ENCODE measurements at regions not wholly inside any gene's neighbourhood (a gene's known extent, or its start where the extent isn't known, plus 50 kb on each side); places are given as distances from the start of the nearest gene placed in this dataset.

DNA sequence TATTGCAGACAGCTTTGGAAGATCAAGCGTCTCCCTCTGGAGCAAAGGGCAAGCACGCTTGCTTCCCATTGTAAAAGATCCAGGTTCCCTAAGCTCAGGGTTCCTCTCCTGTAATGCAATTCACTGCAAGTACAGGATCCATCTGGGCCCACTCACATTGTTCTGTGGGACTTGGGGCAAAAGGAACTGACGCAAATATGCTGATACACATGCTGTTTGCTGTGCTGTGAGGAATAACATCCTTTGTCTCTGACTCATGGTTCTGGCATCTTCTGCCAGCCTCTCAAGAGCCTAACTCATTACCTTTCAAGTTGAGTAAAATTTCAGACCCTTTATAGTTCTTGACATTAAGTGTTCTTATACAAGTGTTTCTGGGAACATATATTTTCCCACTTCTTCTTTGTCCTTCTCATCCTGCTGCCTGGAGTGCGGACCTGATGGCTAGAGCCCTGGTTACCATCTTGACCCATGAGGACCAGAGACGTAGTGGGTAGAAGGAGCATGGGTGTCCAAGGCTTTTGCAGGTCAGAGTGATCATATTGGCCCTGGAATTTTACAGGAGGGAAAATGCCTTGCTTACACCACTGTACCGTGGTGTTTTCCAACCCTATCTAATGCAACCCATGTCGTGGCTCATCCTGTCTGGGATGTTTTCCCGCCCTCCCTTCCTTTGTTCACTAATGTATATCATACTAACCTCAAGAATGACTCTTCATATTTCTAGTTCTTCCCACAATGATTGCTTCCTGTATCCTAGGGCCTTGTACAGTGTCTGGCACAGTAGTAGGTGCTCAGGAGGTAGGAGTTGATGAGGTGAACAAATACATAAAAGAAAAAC lies 145.7 kb upstream of the GLI2 start:
- intact Hi-C loops (cut with DNase I) = no loop called here
- Histone ChIP-seq H3K27me3 (no peaks in the 10 kb centered on the region), H3K27ac (no peak overlapping the region), H3K9me3 (no peaks in the 10 kb centered on the region), H3K36me3 (no peaks in the 10 kb centered on the region), H3K4me3 (no peak overlapping the region), H3K4me1 (peaks cover 20% of the 10 kb centered on the region)
- TF ChIP-seq POLR2AphosphoS5 (IDR thresholded peaks at IDR 0.05; ENCODE audit: insufficient read depth in 1 of 2, low read depth in 1 of 2) = peak in 1 of 2 donors; percentile 33
- TF ChIP-seq, protein P1, sequence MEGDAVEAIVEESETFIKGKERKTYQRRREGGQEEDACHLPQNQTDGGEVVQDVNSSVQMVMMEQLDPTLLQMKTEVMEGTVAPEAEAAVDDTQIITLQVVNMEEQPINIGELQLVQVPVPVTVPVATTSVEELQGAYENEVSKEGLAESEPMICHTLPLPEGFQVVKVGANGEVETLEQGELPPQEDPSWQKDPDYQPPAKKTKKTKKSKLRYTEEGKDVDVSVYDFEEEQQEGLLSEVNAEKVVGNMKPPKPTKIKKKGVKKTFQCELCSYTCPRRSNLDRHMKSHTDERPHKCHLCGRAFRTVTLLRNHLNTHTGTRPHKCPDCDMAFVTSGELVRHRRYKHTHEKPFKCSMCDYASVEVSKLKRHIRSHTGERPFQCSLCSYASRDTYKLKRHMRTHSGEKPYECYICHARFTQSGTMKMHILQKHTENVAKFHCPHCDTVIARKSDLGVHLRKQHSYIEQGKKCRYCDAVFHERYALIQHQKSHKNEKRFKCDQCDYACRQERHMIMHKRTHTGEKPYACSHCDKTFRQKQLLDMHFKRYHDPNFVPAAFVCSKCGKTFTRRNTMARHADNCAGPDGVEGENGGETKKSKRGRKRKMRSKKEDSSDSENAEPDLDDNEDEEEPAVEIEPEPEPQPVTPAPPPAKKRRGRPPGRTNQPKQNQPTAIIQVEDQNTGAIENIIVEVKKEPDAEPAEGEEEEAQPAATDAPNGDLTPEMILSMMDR (IDR thresholded peaks at IDR 0.05) = no peak
- no peak for DNase-seq (ENCODE audit: extremely low spot score in 2 of 2)

DNA sequence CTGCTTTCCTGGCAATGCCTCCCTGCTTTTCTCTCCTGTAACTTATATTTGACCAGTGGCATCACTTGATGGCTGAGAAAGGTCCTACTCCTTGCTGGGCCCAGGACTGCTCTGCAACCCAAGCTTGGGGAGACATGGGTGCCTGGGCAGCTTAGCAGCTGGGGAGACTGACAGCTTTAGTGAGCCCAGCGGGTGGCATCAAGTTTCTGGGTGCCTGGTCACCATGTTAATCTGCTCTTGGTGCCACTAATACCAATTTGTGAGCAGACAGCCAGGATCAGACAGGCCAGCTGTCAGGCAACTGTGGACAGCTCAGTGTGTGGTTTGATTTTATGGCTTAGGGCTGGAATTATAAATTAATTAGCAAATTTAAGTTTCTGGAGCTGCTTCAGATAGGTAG lies 144.8 kb upstream of the GLI2 start:
- TF ChIP-seq, protein P1 (IDR thresholded peaks at IDR 0.05) = no peak
- TF ChIP-seq POLR2AphosphoS5 (IDR thresholded peaks at IDR 0.05; ENCODE audit: insufficient read depth in 1 of 2, low read depth in 1 of 2) (no peak), POLR2A (IDR thresholded peaks at IDR 0.05) (no peak)

DNA sequence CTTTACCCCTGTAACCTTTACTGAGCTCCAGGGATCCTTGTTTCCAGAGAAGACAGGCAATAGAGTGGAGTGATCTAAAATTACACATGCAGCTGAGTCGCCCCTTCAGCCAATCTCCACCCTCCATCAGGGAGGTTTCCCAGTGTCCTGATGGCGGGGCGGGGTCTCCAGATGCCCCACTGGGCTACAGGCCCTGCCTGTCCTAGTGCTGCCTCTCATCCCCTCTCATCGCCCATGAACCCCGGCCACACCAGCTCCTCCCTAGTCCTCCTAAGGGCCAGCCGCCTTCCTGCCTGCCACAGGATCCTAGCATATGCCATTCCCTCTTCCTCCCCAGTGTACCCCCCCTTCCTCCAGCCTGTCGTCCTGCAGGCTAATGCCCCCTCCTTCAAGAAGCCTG lies 144.1 kb upstream of the GLI2 start:
- DNase-seq (ENCODE audit: extremely low spot score in 2 of 2) = no peak
- no peaks in the 10 kb centered on the region for H3K27me3 ChIP-seq
- TF ChIP-seq POLR2AphosphoS5 (IDR thresholded peaks at IDR 0.05; ENCODE audit: insufficient read depth in 1 of 2, low read depth in 1 of 2) (no peak), POLR2A (IDR thresholded peaks at IDR 0.05) (no peak)
- TF ChIP-seq, protein P1 (IDR thresholded peaks at IDR 0.05) = no peak

More for the DNA sequence above, 144.8 kb upstream of the GLI2 start:
- H3K9me3 ChIP-seq = no peaks in the 10 kb centered on the region
- intact Hi-C loops (cut with DNase I) = no loop called here
- no peak overlapping the region for H3K4me3 ChIP-seq
- H3K27me3 ChIP-seq = no peaks in the 10 kb centered on the region
- no peaks in the 10 kb centered on the region for H3K36me3 ChIP-seq
- no peak for DNase-seq (ENCODE audit: extremely low spot score in 2 of 2)
- no peak overlapping the region for H3K27ac ChIP-seq
- peaks cover 24% of the 10 kb centered on the region for H3K4me1 ChIP-seq

DNA sequence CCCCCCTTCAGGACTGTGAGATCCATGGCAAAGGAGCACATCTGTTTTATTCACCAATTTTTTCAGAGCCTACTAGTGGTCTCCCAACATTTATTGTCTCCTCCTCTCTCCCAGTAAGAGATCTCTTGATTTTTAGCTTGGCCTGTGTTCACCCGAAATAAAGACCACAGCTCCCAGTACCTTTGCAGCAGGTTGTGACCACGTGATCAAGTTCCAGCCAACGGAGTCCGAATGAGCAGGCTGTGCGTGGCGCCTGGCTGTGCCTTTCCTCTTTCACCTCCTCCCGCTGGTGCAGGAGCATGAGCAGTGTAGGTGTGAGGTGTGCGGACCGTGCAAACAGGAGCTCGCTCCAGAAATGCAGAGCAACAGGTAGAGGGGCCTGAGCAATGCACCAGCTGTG lies 143.6 kb upstream of the GLI2 start:
- H3K27ac ChIP-seq = no peak overlapping the region
- TF ChIP-seq POLR2A (IDR thresholded peaks at IDR 0.05) = no peak
- TF ChIP-seq, protein P1 (IDR thresholded peaks at IDR 0.05) = no peak
- no peak for TF ChIP-seq POLR2AphosphoS5 (IDR thresholded peaks at IDR 0.05; ENCODE audit: insufficient read depth in 1 of 2, low read depth in 1 of 2)
- H3K4me1 ChIP-seq = peaks cover 29% of the 10 kb centered on the region
- no peak for DNase-seq (ENCODE audit: extremely low spot score in 2 of 2)
- intact Hi-C loops (cut with DNase I) = no loop called here
- no peak overlapping the region for H3K4me3 ChIP-seq
- no peaks in the 10 kb centered on the region for H3K9me3 ChIP-seq
- no peaks in the 10 kb centered on the region for H3K36me3 ChIP-seq
- H3K27me3 ChIP-seq = no peaks in the 10 kb centered on the region

More for the DNA sequence above, 144.1 kb upstream of the GLI2 start:
- Histone ChIP-seq H3K4me1 (peaks cover 29% of the 10 kb centered on the region), H3K4me3 (no peak overlapping the region), H3K27ac (no peak overlapping the region), H3K9me3 (no peaks in the 10 kb centered on the region), H3K36me3 (no peaks in the 10 kb centered on the region)
- intact Hi-C loops (cut with DNase I) = no loop called here

Data from vagina (tissue), 2 donors.